ENCODE measurements at regions not wholly inside any gene's neighbourhood (a gene's known extent, or its start where the extent isn't known, plus 50 kb on each side); places are given as distances from the start of the nearest gene placed in this dataset.

- no peaks in the 10 kb centered on the region for H3K9me3 Mint-ChIP-seq
- POLR2A ChIA-PET: no interaction called here
- H3K27ac Mint-ChIP-seq: no peak overlapping the region
- H3K4me1 Mint-ChIP-seq: peaks cover 4 to 21% (median 12%) of the 10 kb centered on the region in 4 donors
- H3K4me3 Mint-ChIP-seq: no peak overlapping the region
- H3K36me3 Mint-ChIP-seq: peaks cover 0 to 2% (median 0%) of the 10 kb centered on the region in 3 donors
- ATAC-seq: no peak
- DNase-seq: peak in 1 of 10 donors; percentile 50
- peaks cover 14 to 62% (median 26%) of the 10 kb centered on the region in 5 donors for H3K27me3 Mint-ChIP-seq
Observed at GRCh38 chr14:101074196-101075024, 170.9 kb upstream of the RTL1 start.

- DNase-seq (peak in 1 of 10 donors; percentile 40), ATAC-seq (no peak)
- no peaks in the 10 kb centered on the region for H3K9me3 Mint-ChIP-seq
- H3K27ac Mint-ChIP-seq: no peak overlapping the region
- POLR2A ChIA-PET: no interaction called here
- H3K27me3 Mint-ChIP-seq: peaks cover 18 to 66% (median 32%) of the 10 kb centered on the region in 5 donors
- H3K36me3 Mint-ChIP-seq: peaks cover 0 to 2% (median 0%) of the 10 kb centered on the region in 3 donors
- peaks cover 4 to 22% (median 12%) of the 10 kb centered on the region in 4 donors for H3K4me1 Mint-ChIP-seq
- H3K4me3 Mint-ChIP-seq: peak overlapping the region in 1 of 10 donors; percentile 63
Observed at GRCh38 chr14:101075025-101075800, 171.7 kb upstream of the RTL1 start.

GRCh38 chr14:101075801-101076413 is 172.4 kb upstream of the RTL1 start:
- no peak overlapping the region for H3K4me3 Mint-ChIP-seq
- POLR2A ChIA-PET: interaction anchor here (0.6 kb wide), 1 partner anchor 12 kb away, joined by 3 read pairs; no protein-coding TSS in a partner anchor
- peaks cover 0 to 2% (median 0%) of the 10 kb centered on the region in 3 donors for H3K36me3 Mint-ChIP-seq
- ATAC-seq: no peak
- peak in 1 of 10 donors; percentile 22 for DNase-seq
- H3K27me3 Mint-ChIP-seq: peaks cover 22 to 64% (median 32%) of the 10 kb centered on the region in 5 donors
- H3K9me3 Mint-ChIP-seq: no peaks in the 10 kb centered on the region
- peaks cover 4 to 22% (median 12%) of the 10 kb centered on the region in 4 donors for H3K4me1 Mint-ChIP-seq
- no peak overlapping the region for H3K27ac Mint-ChIP-seq

- Mint-ChIP-seq H3K36me3 (peaks cover 0 to 2% (median 0%) of the 10 kb centered on the region in 3 donors), H3K9me3 (no peaks in the 10 kb centered on the region), H3K4me1 (peaks cover 4 to 22% (median 12%) of the 10 kb centered on the region in 4 donors), H3K27ac (no peak overlapping the region), H3K4me3 (peak overlapping the region in 2 of 10 donors; percentile 39 to 46), H3K27me3 (peaks cover 24 to 64% (median 37%) of the 10 kb centered on the region in 5 donors)
- peak in 1 of 10 donors; percentile 34 for DNase-seq
- ATAC-seq: no peak
- POLR2A ChIA-PET: interaction anchor here (0.6 kb wide), 1 partner anchor 11 kb away, joined by 3 read pairs; no protein-coding TSS in a partner anchor
Observed at GRCh38 chr14:101076451-101077198, 173.1 kb upstream of the RTL1 start.

- DNase-seq: peak in 1 of 10 donors; percentile 51
Observed at GRCh38 chr14:101077481-101078074, 174.1 kb upstream of the RTL1 start.

GRCh38 chr14:101078170-101078891 is 174.8 kb upstream of the RTL1 start:
- DNase-seq (peak in 1 of 10 donors; percentile 34), ATAC-seq (no peak)
- H3K27me3 Mint-ChIP-seq: peaks cover 25 to 64% (median 43%) of the 10 kb centered on the region in 5 donors
- POLR2A ChIA-PET: no interaction called here
- no peaks in the 10 kb centered on the region for H3K9me3 Mint-ChIP-seq
- H3K36me3 Mint-ChIP-seq: peaks cover 0 to 2% (median 0%) of the 10 kb centered on the region in 3 donors
- H3K27ac Mint-ChIP-seq: no peak overlapping the region
- H3K4me3 Mint-ChIP-seq: peak overlapping the region in 3 of 10 donors; percentile 14 to 51 (median 18)
- H3K4me1 Mint-ChIP-seq: peaks cover 4 to 22% (median 12%) of the 10 kb centered on the region in 4 donors

More at GRCh38 chr14:101077481-101078074, 174.1 kb upstream of the RTL1 start:
- Mint-ChIP-seq H3K27me3 (peaks cover 24 to 64% (median 43%) of the 10 kb centered on the region in 5 donors), H3K4me3 (peak overlapping the region in 5 of 10 donors; percentile 29 to 72 (median 41)), H3K27ac (no peak overlapping the region), H3K4me1 (peaks cover 4 to 22% (median 12%) of the 10 kb centered on the region in 4 donors), H3K36me3 (peaks cover 0 to 2% (median 0%) of the 10 kb centered on the region in 3 donors), H3K9me3 (no peaks in the 10 kb centered on the region)
- POLR2A ChIA-PET: no interaction called here
- no peak for ATAC-seq

- Mint-ChIP-seq H3K9me3 (no peaks in the 10 kb centered on the region), H3K27ac (no peak overlapping the region), H3K4me1 (peaks cover 4 to 22% (median 12%) of the 10 kb centered on the region in 4 donors), H3K36me3 (peaks cover 0 to 2% (median 0%) of the 10 kb centered on the region in 3 donors), H3K4me3 (peak overlapping the region in 1 of 10 donors; percentile 18), H3K27me3 (peaks cover 25 to 64% (median 43%) of the 10 kb centered on the region in 5 donors)
- ATAC-seq (no peak), DNase-seq (peak in 1 of 10 donors; percentile 56)
- POLR2A ChIA-PET: no interaction called here
Observed at GRCh38 chr14:101078892-101079221, 175.3 kb upstream of the RTL1 start.

GRCh38 chr14:101080922-101081593 is 177.5 kb upstream of the RTL1 start:
- Mint-ChIP-seq H3K4me1 (peaks cover 4 to 17% (median 12%) of the 10 kb centered on the region in 4 donors), H3K36me3 (peaks cover 0 to 2% (median 0%) of the 10 kb centered on the region in 3 donors), H3K4me3 (no peak overlapping the region), H3K27me3 (peaks cover 22 to 50% (median 40%) of the 10 kb centered on the region in 5 donors), H3K27ac (no peak overlapping the region), H3K9me3 (peaks cover 0 to 2% (median 0%) of the 10 kb centered on the region in 9 donors)
- no peak for DNase-seq
- POLR2A ChIA-PET: no interaction called here
- ATAC-seq: no peak

- peak in 1 of 10 donors; percentile 13 for DNase-seq
- Mint-ChIP-seq H3K4me3 (no peak overlapping the region), H3K4me1 (peaks cover 2 to 14% (median 6%) of the 10 kb centered on the region in 4 donors), H3K36me3 (peaks cover 0 to 2% (median 0%) of the 10 kb centered on the region in 3 donors), H3K9me3 (peaks cover 0 to 9% (median 4%) of the 10 kb centered on the region in 9 donors), H3K27me3 (peaks cover 19 to 50% (median 37%) of the 10 kb centered on the region in 5 donors), H3K27ac (no peak overlapping the region)
- ATAC-seq: no peak
- POLR2A ChIA-PET: no interaction called here
Observed at GRCh38 chr14:101082036-101082435, 178.5 kb upstream of the RTL1 start.

- Mint-ChIP-seq H3K36me3 (peaks cover 0 to 2% (median 0%) of the 10 kb centered on the region in 3 donors), H3K27me3 (peaks cover 21 to 50% (median 34%) of the 10 kb centered on the region in 5 donors), H3K27ac (no peak overlapping the region), H3K4me1 (peaks cover 0 to 8% (median 2%) of the 10 kb centered on the region in 4 donors), H3K4me3 (no peak overlapping the region), H3K9me3 (peaks cover 0 to 9% (median 4%) of the 10 kb centered on the region in 9 donors)
- ATAC-seq (no peak), DNase-seq (peak in 1 of 10 donors; percentile 58)
- POLR2A ChIA-PET: no interaction called here
Observed at GRCh38 chr14:101082436-101083384, 179.2 kb upstream of the RTL1 start.

All from naive thymus-derived CD8-positive, alpha-beta T cell (primary cell).